Muscle layer of duodenum (tissue), 2 donors: ENCODE measurements at regions not wholly inside any gene's neighbourhood (a gene's known extent, or its start where the extent isn't known, plus 50 kb on each side); places are given as distances from the start of the nearest gene placed in this dataset.
"Not testable (repeated sequence)": the region's sequence is repeated elsewhere in the genome, so short reads cannot be mapped to it uniquely, and the experiment has no call there.

Source experiments
- H3K27ac ChIP-seq: one replicate; pipeline ENCODE4 v1.7.0; 2013; ENCODE audit warnings: mild to moderate bottlenecking, low read length
- H3K27me3 ChIP-seq: one replicate; pipeline ENCODE4 v1.7.0; 2013; ENCODE audit warnings: low read depth, mild to moderate bottlenecking, control low read depth, low read length
- H3K36me3 ChIP-seq, 2 donors: one replicate each; pipeline ENCODE4 v1.7.0; 2013; ENCODE audit warnings: low read length in 2 of 2, control low read depth in 1 of 2, mild to moderate bottlenecking in 1 of 2; ENCODE audit not compliant: insufficient read depth in 2 of 2, control insufficient read depth in 1 of 2
- H3K4me1 ChIP-seq, 2 donors: one replicate each; pipeline ENCODE4 v1.7.0; 2013; ENCODE audit warnings: low read length in 2 of 2, mild to moderate bottlenecking in 2 of 2, control low read depth in 1 of 2, moderate library complexity in 1 of 2; ENCODE audit not compliant: insufficient read depth in 2 of 2, control insufficient read depth in 1 of 2
- H3K4me3 ChIP-seq, 2 donors: one replicate each; pipeline ENCODE4 v1.7.0; 2013; ENCODE audit warnings: low read length in 2 of 2, low read depth in 1 of 2, mild to moderate bottlenecking in 1 of 2
- H3K9me3 ChIP-seq, 2 donors: one replicate each; pipeline ENCODE4 v1.7.0; 2013; ENCODE audit warnings: low read length in 2 of 2, control low read depth in 1 of 2, mild to moderate bottlenecking in 1 of 2; ENCODE audit not compliant: control insufficient read depth in 1 of 2
- donor health status: healthy.

- H3K4me3 ChIP-seq = no peak overlapping the region
- no peaks in the 10 kb centered on the region for H3K27me3 ChIP-seq
- H3K36me3 ChIP-seq = no peaks in the 10 kb centered on the region
- no peaks in the 10 kb centered on the region for H3K9me3 ChIP-seq
- no peak overlapping the region for H3K27ac ChIP-seq
- H3K4me1 ChIP-seq = peaks cover 0 to 13% of the 10 kb centered on the region in 2 donors
These were observed 81.2 kb downstream of the TSN start for GRCh38 chr2:121836611-121837010.

- H3K27ac ChIP-seq = no peak overlapping the region
- H3K36me3 ChIP-seq = no peaks in the 10 kb centered on the region
- no peaks in the 10 kb centered on the region for H3K27me3 ChIP-seq
- H3K9me3 ChIP-seq = no peaks in the 10 kb centered on the region
- H3K4me1 ChIP-seq = peaks cover 0 to 12% of the 10 kb centered on the region in 2 donors
- no peak overlapping the region for H3K4me3 ChIP-seq
These were observed 82.1 kb downstream of the TSN start for GRCh38 chr2:121837591-121837990.

- Histone ChIP-seq H3K4me3 (no peak overlapping the region), H3K27me3 (no peaks in the 10 kb centered on the region), H3K36me3 (no peaks in the 10 kb centered on the region), H3K9me3 (no peaks in the 10 kb centered on the region), H3K4me1 (peaks cover 0 to 11% of the 10 kb centered on the region in 2 donors), H3K27ac (no peak overlapping the region)
These were observed 83.1 kb downstream of the TSN start for GRCh38 chr2:121838551-121838950.

GRCh38 chr2:121839584-121839983, 84.1 kb downstream of the TSN start:
- Histone ChIP-seq H3K27me3 (no peaks in the 10 kb centered on the region), H3K4me3 (no peak overlapping the region), H3K36me3 (no peaks in the 10 kb centered on the region), H3K9me3 (peaks cover 0 to 4% of the 10 kb centered on the region in 2 donors), H3K27ac (no peak overlapping the region), H3K4me1 (peaks cover 0 to 11% of the 10 kb centered on the region in 2 donors)

GRCh38 chr2:121849236-121849635, 93.8 kb downstream of the TSN start:
- Histone ChIP-seq H3K36me3 (no peaks in the 10 kb centered on the region), H3K27me3 (no peaks in the 10 kb centered on the region), H3K27ac (no peak overlapping the region), H3K4me3 (no peak overlapping the region), H3K9me3 (peaks cover 0 to 1% of the 10 kb centered on the region in 2 donors), H3K4me1 (no peaks in the 10 kb centered on the region)

GRCh38 chr2:121853149-121853548, 97.7 kb downstream of the TSN start:
- H3K36me3 ChIP-seq, H3K27ac ChIP-seq, H3K27me3 ChIP-seq, H3K4me1 ChIP-seq, H3K4me3 ChIP-seq, H3K9me3 ChIP-seq: not testable (repeated sequence)

- H3K36me3 ChIP-seq = no peaks in the 10 kb centered on the region
These were observed 100.1 kb downstream of the TSN start for GRCh38 chr2:121855510-121855909.

GRCh38 chr2:121856360-121856759, 100.9 kb downstream of the TSN start:
- no peak overlapping the region for H3K4me3 ChIP-seq
- H3K27me3 ChIP-seq = no peaks in the 10 kb centered on the region
- H3K9me3 ChIP-seq = no peaks in the 10 kb centered on the region

More at GRCh38 chr2:121855510-121855909, 100.1 kb downstream of the TSN start:
- Histone ChIP-seq H3K27me3 (no peaks in the 10 kb centered on the region), H3K27ac (no peak overlapping the region), H3K9me3 (no peaks in the 10 kb centered on the region), H3K4me1 (no peaks in the 10 kb centered on the region), H3K4me3 (no peak overlapping the region)

GRCh38 chr2:121858369-121858768, 102.9 kb downstream of the TSN start:
- Histone ChIP-seq H3K9me3 (no peaks in the 10 kb centered on the region), H3K36me3 (no peaks in the 10 kb centered on the region), H3K4me3 (no peak overlapping the region), H3K27ac (no peak overlapping the region), H3K4me1 (no peaks in the 10 kb centered on the region), H3K27me3 (no peaks in the 10 kb centered on the region)

More at GRCh38 chr2:121856360-121856759, 100.9 kb downstream of the TSN start:
- no peak overlapping the region for H3K27ac ChIP-seq
- no peaks in the 10 kb centered on the region for H3K36me3 ChIP-seq
- H3K4me1 ChIP-seq = no peaks in the 10 kb centered on the region

GRCh38 chr2:121858847-121859246, 103.4 kb downstream of the TSN start:
- H3K4me1 ChIP-seq = no peaks in the 10 kb centered on the region
- H3K27me3 ChIP-seq = no peaks in the 10 kb centered on the region
- H3K4me3 ChIP-seq = no peak overlapping the region
- no peaks in the 10 kb centered on the region for H3K9me3 ChIP-seq
- no peaks in the 10 kb centered on the region for H3K36me3 ChIP-seq
- no peak overlapping the region for H3K27ac ChIP-seq

- no peak overlapping the region for H3K4me3 ChIP-seq
- H3K36me3 ChIP-seq = no peaks in the 10 kb centered on the region
- no peak overlapping the region for H3K27ac ChIP-seq
- no peaks in the 10 kb centered on the region for H3K4me1 ChIP-seq
- no peaks in the 10 kb centered on the region for H3K27me3 ChIP-seq
- no peaks in the 10 kb centered on the region for H3K9me3 ChIP-seq
These were observed 104.7 kb downstream of the TSN start for GRCh38 chr2:121860033-121860757.

- no peak overlapping the region for H3K4me3 ChIP-seq
- no peaks in the 10 kb centered on the region for H3K36me3 ChIP-seq
- no peaks in the 10 kb centered on the region for H3K27me3 ChIP-seq
- H3K27ac ChIP-seq = no peak overlapping the region
- no peaks in the 10 kb centered on the region for H3K4me1 ChIP-seq
- H3K9me3 ChIP-seq = no peaks in the 10 kb centered on the region
These were observed 105.3 kb downstream of the TSN start for GRCh38 chr2:121860758-121861227.
